ENCODE measurements at regions not wholly inside any gene's neighbourhood (a gene's known extent, or its start where the extent isn't known, plus 50 kb on each side); places are given as distances from the start of the nearest gene placed in this dataset.

DNA sequence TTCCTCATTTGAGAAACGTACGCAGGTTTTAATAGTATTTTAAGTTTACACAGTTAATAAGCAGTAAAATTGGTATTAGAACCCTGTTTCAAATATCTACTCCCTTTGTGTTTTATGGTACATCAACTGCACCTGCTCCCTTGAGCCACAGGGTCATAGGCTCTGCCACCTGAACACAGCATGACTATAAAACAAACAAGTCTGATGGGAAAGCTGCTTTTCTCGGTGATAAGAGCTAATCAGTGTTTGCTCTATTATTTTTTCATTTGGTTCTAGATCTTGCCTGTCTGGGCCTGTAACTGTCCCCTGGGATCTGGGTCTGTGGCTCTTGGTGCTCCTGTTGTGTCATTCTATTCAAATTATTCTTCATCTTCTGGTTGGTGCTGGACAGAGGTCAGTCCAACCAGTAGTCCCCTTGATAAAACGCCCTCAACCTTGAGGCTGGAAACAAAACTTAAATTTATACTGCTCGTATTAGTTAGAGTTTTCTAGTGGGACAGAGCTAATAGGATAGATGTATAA is 314.8 kb upstream of the LRP1B start:
- no peak for TF ChIP-seq EZH2 (IDR thresholded peaks at IDR 0.05; ENCODE audit: borderline replicate concordance, low read depth, low read length, poor library complexity, severe bottlenecking)
- TF ChIP-seq, protein P1, sequence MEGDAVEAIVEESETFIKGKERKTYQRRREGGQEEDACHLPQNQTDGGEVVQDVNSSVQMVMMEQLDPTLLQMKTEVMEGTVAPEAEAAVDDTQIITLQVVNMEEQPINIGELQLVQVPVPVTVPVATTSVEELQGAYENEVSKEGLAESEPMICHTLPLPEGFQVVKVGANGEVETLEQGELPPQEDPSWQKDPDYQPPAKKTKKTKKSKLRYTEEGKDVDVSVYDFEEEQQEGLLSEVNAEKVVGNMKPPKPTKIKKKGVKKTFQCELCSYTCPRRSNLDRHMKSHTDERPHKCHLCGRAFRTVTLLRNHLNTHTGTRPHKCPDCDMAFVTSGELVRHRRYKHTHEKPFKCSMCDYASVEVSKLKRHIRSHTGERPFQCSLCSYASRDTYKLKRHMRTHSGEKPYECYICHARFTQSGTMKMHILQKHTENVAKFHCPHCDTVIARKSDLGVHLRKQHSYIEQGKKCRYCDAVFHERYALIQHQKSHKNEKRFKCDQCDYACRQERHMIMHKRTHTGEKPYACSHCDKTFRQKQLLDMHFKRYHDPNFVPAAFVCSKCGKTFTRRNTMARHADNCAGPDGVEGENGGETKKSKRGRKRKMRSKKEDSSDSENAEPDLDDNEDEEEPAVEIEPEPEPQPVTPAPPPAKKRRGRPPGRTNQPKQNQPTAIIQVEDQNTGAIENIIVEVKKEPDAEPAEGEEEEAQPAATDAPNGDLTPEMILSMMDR (conservative IDR thresholded peaks at IDR 0.05; ENCODE audit: low read depth, low read length): no peak
- ChIA-PET POLR2A (ENCODE audit: low non-redundant PET) (no interaction called here), CTCF (no interaction called here)
- no TSS peak for BruUV-seq (replicated peaks)
- Histone ChIP-seq H3K4me1 (ENCODE audit: insufficient read depth, low read length, poor library complexity, severe bottlenecking) (peaks cover 5% of the 10 kb centered on the region), H3K4me3 (ENCODE audit: low read depth, low read length, poor library complexity, severe bottlenecking) (no peak overlapping the region), H3K27ac (ENCODE audit: low read depth, low read length, poor library complexity, severe bottlenecking) (no peak overlapping the region), H3K36me3 (ENCODE audit: insufficient read depth, low read length, poor library complexity, severe bottlenecking) (no peaks in the 10 kb centered on the region), H3K27me3 (replicated peaks; ENCODE audit: insufficient read depth, low read depth, low read length, poor library complexity) (no peaks in the 10 kb centered on the region), H3K9me3 (ENCODE audit: low read depth, low read length, poor library complexity, severe bottlenecking) (no peaks in the 10 kb centered on the region)
- intact Hi-C loops (cut with micrococcal nuclease; ENCODE audit: unreplicated experiment): no loop called here
- DNase-seq (ENCODE audit: low spot score): no peak

DNA sequence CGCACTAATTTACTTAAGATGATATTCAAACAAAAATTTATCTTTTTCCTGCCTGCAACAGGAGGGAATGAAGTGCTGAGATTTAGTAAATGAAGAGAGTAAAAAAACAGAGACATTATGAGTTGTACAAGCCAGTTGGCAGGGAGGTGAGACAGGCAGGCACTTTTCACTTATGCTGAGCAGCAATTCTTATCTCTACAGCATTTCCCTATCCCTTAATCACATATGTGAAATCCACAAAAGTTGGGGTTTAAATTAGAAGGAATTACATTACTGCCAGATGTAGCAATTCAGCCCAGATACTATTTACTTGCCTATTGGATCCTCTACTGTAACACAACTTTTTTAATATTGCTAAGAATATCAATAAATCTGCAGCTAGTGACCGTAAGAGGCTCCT is 314.2 kb upstream of the LRP1B start:
- DNase-seq (ENCODE audit: low spot score): no peak
- Histone ChIP-seq H3K27me3 (replicated peaks; ENCODE audit: insufficient read depth, low read depth, low read length, poor library complexity) (no peaks in the 10 kb centered on the region), H3K9me3 (ENCODE audit: low read depth, low read length, poor library complexity, severe bottlenecking) (no peaks in the 10 kb centered on the region), H3K4me1 (ENCODE audit: insufficient read depth, low read length, poor library complexity, severe bottlenecking) (peaks cover 5% of the 10 kb centered on the region), H3K4me3 (ENCODE audit: low read depth, low read length, poor library complexity, severe bottlenecking) (no peak overlapping the region), H3K27ac (ENCODE audit: low read depth, low read length, poor library complexity, severe bottlenecking) (no peak overlapping the region), H3K36me3 (ENCODE audit: insufficient read depth, low read length, poor library complexity, severe bottlenecking) (no peaks in the 10 kb centered on the region)
- ChIA-PET CTCF (no interaction called here), POLR2A (ENCODE audit: low non-redundant PET) (no interaction called here)
- TF ChIP-seq, protein P1 (conservative IDR thresholded peaks at IDR 0.05; ENCODE audit: low read depth, low read length): no peak
- TF ChIP-seq EZH2 (IDR thresholded peaks at IDR 0.05; ENCODE audit: borderline replicate concordance, low read depth, low read length, poor library complexity, severe bottlenecking): no peak
- intact Hi-C loops (cut with micrococcal nuclease; ENCODE audit: unreplicated experiment): no loop called here
- BruUV-seq (replicated peaks): no TSS peak

GRCh38 chr2:142435847-142436246 is 305.0 kb upstream of the LRP1B start:
- BruUV-seq (replicated peaks): no TSS peak
- Histone ChIP-seq H3K9me3 (ENCODE audit: low read depth, low read length, poor library complexity, severe bottlenecking) (no peaks in the 10 kb centered on the region), H3K4me3 (ENCODE audit: low read depth, low read length, poor library complexity, severe bottlenecking) (no peak overlapping the region), H3K27ac (ENCODE audit: low read depth, low read length, poor library complexity, severe bottlenecking) (no peak overlapping the region), H3K4me1 (ENCODE audit: insufficient read depth, low read length, poor library complexity, severe bottlenecking) (no peaks in the 10 kb centered on the region), H3K27me3 (replicated peaks; ENCODE audit: insufficient read depth, low read depth, low read length, poor library complexity) (no peaks in the 10 kb centered on the region), H3K36me3 (ENCODE audit: insufficient read depth, low read length, poor library complexity, severe bottlenecking) (no peaks in the 10 kb centered on the region)
- ChIA-PET POLR2A (ENCODE audit: low non-redundant PET) (no interaction called here), CTCF (no interaction called here)
- intact Hi-C loops (cut with micrococcal nuclease; ENCODE audit: unreplicated experiment): no loop called here
- DNase-seq (ENCODE audit: low spot score): no peak
- TF ChIP-seq, protein P1 (conservative IDR thresholded peaks at IDR 0.05; ENCODE audit: low read depth, low read length): no peak
- no peak for TF ChIP-seq EZH2 (IDR thresholded peaks at IDR 0.05; ENCODE audit: borderline replicate concordance, low read depth, low read length, poor library complexity, severe bottlenecking)
